Right hindlimb (tissue), 1 donor: ENCODE measurements at regions not wholly inside any gene's neighbourhood (a gene's known extent, or its start where the extent isn't known, plus 50 kb on each side); places are given as distances from the start of the nearest gene placed in this dataset.
"Not testable (repeated sequence)": the region's sequence is repeated elsewhere in the genome, so short reads cannot be mapped to it uniquely, and the experiment has no call there.

ENCODE experiments used
- DNase-seq: peaks from one replicate; pipeline ENCODE4 v3.0.0-alpha.2; 2018

DNA sequence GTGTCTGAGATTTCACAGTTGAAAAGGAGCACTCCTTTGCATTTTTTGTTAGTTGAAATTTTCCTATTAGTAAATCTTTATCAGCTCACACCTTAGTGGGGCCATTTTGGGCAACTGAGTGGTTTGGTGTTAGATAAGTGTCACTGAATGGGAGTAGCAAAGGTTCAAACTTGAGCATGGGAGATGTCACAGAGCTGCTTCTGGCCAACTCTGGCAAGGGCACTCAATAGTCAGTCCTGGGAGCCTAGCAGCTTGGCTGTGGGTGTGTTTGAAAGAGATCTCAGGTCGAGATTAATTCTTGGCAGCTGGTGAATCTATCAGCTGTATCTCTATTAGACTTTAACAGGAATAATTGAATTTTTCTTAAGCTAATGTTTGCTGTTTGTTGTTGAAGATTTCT, 579.3 kb downstream of the EDEM1 start:
- DNase-seq: no peak

DNA sequence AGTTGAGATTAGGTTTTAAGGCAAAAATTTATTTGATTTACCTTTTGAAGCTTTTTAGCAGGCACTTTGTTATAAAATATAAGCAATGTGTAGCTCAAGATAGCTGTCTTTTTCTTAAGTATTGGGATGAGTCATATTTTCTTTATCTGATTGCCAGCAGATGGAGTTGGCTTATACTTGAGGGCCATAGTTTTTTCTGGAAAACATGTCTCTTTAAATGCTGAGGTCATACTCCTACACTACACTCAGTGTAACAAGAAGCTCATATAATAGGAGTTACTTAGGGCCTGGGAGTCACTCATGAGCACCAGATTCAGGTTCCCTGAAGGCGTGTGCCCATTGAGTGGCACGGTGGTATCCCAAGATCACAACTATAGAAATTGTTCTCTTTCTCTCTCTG, 579.8 kb downstream of the EDEM1 start:
- DNase-seq: no peak

DNA sequence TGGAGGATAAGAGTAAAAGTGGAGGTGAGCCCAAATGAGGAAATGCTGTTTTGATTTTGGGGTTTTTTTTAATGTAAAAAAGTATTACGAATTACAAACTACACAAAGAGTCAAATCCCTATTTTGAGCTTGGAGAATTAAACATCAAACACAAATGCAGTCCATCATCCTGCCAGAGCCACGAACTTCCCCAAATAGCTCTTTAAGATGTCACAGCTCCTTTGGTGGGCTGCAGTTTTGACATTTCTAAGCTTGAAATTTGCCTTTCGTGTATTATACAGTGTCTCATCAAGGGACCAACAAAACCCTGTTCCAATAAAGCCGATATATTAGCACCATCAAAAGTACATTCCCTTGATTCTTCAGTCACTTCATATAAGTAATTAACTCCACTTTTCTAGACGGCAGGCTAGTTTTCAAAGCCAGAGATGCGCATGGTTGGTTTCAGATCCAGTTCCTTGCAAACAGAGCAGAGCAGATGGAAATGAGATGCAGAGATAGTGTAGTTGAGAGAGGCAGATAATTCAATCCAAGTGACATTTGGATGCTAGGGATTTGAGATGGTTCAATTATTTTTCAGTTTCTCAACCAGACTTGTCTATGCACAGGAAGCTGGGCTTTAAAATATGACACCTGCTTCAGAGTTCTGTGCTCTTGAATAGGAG, 580.9 kb downstream of the EDEM1 start:
- no peak for DNase-seq

DNA sequence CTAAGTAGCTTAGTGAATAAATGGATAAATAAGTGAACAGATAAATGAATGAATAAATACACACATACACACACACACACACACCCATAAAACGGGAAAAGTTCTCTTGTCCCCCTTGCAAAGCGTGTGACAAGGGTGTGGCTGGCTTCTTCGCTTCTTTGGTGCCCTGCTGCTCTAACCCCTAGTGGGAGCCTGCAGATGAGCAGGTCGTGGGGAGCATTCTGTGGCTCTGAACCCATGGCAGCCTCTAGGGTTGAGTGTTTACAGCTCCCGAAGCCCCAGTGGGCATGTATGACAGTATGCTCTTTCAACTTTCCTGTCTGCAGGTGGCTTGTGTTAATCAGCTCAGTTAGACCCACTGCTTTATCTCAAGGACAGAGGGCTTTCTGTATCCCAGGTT, 582.3 kb downstream of the EDEM1 start:
- DNase-seq: no peak

DNA sequence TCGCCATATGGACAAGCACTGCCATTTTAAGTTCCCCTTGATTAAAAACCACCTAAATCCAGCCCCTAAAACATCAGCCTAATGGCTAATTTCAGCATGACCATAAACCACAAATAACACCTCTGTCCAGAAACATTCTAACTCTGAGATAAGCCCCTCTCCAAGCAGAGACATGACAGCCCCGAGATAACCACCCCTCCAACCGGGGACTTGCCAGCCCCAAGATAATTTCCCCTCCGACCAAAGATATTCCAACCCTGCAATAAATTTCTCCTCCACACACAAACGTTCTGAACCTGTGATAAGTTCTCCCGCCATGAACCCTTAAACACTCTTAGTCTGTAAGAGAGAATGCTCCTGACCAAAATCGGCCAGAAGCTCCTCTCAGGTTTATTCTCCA, 586.8 kb downstream of the EDEM1 start:
- DNase-seq: no peak

DNA sequence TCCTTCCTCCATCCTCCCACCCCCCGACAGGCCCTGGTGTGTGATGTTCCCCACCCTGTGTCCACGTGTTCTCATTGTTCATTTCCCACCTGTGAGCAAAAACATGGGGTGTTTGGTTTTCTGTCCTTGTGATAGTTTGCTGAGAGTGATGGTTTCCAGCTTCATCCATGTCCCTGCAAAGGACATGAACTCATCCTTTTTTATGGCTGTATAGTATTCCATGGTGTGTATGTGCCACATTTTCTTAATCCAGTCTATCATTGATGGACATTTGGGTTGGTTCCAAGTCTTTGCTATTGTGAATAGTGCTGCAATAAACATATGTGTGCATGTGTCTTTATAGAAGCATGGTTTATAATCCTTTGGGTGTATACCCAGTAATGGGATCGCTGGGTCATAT, 587.6 kb downstream of the EDEM1 start:
- DNase-seq: not testable (repeated sequence)

DNA sequence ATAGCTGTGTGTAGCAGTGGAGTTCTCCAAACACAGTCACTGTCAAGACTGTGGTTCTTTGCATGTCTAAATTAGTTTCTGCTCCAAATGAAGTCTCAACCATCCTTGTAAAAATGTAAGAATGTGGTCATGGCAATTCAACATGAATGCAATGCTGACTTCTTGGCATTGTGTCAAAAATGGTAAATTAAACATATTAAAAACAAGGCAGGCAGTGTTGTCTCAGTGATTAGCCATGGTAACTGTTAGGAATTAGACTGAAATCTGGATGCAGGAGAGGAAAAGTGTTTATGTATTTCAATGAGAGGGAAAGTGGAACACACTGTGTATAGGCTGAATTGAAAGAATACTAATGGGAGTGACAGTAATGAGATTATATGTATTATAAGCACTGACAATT, 597.2 kb downstream of the EDEM1 start:
- no peak for DNase-seq

DNA sequence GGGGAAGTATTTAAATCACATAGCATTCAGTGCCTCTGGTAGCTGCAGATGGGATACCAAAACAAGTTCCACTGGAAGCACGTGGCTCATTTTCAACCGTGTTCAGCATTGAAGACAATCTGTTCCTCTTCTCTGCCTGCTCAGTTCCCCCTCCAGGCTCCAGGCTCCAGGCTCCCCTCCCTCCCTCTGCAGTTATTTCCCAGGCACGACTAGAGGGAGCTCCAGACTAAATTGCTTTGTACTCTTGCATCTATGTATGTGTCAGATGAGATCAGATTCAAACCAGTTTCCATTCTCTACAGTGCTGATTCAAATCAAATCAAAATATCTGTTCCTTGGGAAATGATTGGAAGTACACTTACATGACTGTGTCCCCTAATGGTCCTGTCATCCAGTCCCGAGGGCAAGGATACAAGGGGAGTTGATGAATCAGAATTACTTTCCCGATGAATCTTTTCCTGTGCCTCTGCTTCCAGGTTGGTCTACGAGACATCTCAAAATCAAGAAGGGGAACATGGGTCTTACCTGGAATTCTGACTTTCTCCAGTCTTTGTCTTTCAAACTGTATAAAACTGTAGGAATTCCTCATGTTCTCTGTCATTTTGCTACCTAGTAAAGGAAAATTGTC, 600.5 kb downstream of the EDEM1 start:
- peak; percentile 65 for DNase-seq

DNA sequence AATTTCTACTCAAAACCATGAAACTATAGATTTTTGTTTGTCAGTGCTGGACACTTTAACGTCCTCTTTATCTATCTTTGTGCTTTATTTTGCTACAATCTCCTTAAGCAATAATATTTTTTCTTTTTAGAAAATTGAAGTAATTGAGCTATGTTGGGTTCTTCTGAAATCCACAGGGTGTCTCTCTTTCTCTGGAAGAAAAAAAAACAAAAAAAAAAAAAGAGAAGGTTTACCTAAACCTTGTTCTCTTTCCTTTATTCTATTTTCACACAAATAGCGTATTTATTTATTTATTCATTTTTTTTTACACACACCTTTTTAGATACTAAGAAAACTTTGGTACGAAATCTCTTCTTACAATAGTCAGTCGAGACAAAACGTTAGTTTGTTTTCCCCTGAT, 601.0 kb downstream of the EDEM1 start:
- DNase-seq: no peak

DNA sequence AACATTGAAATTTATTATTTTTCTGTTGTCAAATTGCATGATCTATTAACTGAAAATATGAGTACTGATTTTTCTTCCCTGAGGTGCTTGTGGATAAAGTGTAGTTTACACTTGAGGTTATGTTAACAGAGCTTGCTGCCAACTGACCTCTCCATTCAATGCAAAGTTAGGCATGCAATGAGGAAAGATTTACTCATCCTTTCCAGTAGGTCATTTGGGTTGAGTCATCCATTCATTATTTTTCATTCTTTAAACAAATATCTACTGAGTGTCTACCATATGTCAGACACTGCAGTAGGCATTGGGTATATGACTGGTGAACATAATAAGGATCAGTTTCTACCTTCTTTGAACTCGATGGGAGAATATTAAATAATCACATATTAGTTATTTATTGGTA, 604.1 kb downstream of the EDEM1 start:
- DNase-seq: no peak

DNA sequence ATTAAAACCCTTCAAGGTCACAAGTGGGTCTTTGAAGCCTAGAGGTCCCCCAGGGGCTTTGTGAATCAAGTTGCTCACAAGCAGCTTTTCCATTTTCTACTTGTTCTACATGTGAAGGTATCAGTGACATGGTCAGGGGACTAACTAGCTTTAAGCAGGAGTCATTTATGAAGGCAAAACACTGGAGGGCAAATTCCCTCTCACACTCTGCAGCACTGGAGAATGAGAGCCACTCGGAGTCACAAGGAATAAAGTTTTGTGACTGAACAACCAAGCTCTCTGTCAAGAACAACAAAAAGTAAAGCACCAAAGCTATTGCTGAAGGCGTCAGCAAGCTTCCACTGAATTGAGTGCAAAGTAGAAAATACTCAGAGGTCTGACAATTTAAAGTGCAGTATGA, 609.0 kb downstream of the EDEM1 start:
- no peak for DNase-seq

DNA sequence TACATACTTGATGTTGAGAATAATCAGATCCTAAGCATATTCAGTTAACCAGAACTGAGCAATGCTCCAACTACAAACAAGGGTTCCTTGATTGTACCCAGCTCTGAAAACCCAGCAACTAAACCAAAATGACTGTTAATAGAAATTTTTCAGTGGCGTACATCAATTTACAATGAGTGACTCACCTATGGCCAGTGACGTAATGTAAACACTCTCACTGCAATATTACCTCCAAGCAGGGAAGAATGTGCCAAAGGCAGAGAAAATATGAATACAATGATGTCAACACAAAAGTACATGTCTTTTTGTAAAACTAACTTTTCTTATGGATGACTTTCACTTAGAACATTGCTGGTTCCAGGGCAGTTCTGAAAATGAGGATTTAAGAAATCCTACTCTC, 611.3 kb downstream of the EDEM1 start:
- no peak for DNase-seq

DNA sequence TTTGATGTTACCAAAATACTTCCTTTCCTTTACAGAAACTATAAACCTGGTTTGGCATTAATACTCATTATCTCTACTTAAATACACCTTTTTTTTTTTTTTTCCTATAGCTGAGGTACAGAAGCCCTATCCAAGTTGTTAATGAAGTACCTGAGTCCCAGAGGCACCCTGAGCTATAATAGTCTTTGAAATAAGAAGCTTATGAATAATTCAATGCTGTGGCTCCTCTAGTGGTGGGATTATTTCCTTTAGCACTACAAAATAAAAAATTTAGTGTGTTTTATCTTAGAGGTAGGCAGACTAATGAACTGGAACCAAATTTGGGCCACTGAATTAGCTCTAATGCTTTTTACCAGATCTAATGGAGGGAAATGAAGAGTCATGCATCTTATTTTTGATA, 611.9 kb downstream of the EDEM1 start:
- no peak for DNase-seq

DNA sequence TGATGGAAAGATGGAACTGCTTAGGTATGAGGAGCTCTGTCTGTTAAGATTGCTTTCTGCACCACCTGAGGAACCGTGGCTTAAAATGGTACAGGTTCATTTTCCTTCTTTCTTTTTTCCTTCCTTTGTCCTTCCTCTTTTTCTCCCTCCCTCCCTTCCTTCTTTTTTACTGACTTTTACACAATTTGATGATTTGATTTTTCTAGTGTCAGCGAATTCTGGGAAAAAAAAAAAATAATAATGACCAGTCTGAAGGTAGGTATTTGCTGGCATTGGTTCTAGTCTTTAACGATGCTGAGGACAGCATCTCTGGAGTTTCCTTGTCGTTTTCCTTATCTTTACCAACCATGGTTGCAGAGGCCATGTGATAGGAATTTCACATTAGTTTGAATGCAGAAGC, 613.5 kb downstream of the EDEM1 start:
- DNase-seq: no peak

DNA sequence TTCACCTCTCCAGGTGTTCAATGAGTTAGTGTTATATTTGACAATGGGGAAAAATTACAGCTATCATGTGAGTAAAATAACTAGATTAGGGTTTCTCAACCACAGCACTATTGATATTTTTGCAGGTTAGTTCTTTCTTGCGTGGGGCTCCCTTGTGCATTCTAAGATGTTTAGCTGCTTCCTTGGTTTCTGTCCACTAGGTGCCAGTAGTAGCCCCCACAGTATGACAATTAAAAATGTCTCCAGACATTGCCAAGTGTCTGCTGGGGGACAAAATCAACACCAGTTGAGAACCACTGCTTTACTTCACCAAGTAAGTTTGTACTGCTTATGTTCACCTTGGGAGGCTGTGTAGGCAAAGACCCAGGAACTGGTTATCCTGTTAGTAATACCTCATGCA, 618.7 kb downstream of the EDEM1 start:
- DNase-seq: no peak

DNA sequence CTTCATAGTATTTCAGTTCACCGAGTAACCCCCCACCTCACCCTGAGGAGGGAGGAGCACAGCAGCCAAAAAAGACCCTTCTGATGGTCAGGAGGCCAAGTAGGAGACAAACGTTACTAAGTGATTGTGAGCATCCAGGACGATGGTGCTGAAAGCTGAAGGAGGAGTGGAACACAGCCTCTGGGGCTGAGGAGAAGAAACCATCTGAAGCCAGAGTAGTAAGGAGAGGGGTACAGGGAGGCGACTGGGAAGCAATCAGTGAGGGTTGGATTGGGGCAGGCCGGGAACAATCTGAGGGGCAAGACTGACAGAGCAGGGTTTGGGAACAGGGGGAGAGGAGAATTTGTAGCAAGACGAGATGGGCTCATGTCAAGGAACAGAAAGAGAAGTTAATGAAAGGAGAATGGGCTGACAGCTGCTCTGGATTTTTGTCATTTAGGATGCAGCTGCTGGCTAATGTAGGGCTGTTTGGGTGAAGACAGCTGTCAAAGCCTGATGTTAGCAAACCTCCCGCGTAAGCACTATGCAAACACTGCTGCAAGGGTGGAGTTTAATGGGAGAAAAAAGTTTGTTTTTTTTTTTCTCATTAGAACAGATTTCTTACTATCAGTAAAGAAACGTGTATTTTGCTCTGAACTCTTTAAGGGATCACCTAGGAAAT, 622.2 kb downstream of the EDEM1 start:
- DNase-seq: peak; percentile 27

DNA sequence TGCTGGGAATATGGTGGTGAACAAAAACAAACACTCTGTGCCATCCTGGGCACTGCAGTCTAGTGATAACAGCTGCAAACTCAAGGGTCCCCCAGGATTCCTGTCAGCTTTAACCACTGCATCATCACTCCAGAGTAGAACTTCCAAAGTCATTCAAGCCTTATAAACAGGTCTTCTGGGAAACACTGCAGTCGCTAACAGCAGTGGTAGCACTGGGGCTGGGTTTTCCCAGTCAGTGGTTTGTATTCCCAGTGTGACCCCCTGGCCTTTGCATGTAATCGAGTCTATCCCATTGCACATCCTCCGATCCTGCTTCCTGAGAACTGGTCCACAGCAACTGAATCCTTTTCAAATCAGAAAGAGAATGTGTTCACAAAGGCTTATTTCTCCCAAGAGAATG, 623.5 kb downstream of the EDEM1 start:
- no peak for DNase-seq

DNA sequence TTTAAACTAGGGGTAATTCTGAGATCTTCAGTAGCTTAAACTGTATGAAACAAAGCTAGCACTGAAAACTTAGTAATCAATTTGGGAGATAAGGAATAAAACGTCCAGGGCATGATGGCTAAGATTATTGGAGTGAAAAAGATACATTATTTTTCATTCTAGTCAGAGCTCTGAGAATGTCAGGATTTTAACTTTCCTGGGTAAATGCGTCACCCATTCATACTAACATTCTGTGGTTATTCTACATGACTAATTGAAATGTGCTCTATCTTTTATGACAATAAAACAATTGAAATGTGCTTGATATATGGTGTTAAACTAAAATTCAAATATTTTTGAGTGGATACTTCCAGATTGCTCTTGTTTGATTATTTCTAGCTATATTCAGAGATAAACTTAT, 626.0 kb downstream of the EDEM1 start:
- no peak for DNase-seq

DNA sequence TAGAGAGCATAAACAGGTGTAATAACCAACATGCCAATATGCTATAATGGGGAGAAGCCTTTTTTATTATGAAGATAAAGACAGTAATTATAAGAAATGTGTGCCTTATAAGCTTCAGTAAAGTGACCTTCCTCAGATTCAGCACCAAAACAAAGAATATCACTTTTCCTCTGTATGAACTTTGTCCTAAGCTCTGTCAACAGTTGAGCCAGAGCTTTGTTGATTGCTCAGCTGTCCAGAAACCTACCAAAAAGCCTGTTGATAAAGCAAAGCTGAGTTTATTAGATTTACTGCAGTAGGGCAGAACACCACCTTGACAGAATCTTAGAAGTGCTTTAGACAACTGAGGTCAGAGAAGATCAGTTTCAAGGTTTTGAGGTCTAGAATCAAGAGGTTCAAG, 635.3 kb downstream of the EDEM1 start:
- no peak for DNase-seq

DNA sequence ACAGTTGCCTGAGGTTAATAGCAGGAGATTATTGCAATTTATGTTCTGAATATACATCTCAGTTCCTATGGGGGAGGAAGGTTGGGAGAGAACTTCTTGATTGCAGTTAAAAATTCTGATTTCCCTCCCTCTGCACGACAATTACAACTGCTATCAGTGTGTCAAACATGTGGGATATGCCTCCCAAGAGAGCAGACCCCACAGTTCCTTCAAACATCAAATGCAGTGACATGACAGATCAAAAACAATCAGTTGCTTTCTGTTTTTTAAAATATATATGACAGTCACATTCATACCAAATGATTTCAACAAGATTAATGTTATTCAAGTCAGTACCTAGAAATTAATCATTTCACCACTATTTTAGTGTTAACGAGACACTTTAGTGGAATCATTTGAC, 639.0 kb downstream of the EDEM1 start:
- DNase-seq: no peak

DNA sequence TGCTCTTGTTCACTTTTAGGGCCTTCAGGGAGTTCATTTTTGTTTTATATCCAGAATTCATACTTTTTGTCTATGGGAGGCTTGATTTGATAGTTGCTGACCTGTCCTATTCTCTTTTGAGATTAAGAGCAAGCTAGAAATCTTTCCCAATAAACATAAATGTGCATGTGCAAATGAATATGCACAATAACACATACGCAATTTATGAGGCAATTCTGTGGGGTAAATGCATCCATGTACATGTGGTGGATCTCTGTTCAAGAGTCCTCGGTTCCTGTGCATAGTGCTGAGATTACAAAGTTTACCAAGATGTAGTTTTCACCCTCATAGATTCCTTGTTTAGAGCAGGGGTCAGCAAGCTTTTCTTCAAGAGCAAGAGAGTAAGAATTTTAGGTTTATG, 640.7 kb downstream of the EDEM1 start:
- no peak for DNase-seq

DNA sequence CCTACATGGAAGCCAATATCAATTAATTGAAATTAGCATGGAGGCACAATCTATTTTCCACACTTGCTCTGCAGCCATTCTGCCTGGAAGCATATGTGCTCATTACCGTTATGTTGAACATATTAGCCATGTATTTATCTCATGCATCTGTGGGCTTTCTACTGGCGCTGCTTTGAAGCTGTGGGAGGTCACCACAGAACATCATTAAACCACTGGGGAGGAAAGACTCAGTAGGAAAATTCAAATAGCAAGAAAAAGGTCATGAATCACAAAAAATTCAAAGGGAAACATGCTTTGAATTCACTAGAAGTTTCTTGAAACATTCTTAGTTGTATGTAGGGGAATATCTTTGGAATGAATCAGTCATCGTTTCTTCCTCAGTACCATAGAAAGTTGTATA, 652.5 kb downstream of the EDEM1 start:
- no peak for DNase-seq

DNA sequence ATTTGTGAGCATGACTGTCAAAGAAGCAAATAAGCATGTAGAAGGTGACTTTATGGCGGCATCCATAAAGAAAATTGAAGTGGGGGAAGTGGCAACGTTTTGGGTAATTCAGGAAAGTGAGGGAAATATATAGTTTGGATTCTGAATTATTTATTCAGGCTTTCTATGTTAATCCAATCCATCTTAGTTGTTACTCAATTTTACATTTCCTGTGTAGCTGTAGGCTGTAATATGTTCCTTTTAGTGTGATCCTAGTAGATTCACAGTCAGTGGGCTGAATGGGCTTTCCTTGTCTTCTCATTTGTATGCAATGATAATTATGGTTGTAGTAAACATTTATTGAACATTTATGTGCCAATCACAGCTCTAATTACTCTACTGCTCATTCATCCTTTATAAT, 654.1 kb downstream of the EDEM1 start:
- DNase-seq: no peak

DNA sequence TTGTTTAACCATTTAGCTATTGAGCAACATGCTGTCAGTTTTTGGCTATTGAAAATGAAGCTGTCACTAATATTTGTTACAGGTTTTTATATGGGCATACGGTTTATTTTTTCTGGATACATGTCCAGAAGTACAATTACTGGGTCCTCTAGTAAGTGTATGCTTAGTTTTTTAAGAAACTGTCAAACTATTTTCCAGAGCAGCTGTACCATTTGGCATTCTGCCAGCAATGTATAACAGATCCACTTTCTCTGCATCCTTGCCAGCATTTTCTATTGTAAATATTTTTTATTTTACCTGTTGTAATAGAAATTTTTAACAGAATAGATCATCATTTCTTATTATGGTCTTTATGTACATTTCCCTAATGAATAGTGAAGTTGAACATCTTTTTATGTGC, 658.8 kb downstream of the EDEM1 start:
- no peak for DNase-seq

DNA sequence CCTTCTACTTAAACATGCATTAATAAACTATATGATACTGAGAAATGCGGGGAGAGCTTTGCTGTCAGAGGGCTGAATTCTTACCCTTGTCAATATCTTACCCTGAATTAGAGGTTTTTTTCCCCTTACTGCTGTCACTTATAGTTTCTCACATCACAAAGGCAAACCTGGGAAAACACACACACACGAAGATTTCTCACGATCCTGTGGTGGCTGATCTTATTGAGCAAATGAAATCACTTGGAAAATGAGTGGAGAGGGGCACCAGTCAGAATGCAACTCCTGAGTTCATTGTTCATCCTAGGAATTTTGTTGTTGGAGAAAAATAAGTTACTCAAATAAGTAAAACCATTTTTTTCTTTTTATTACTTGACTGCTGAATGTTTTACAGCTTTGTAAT, 673.6 kb downstream of the EDEM1 start:
- no peak for DNase-seq
